GM12864 (cell line): ENCODE measurements at regions not wholly inside any gene's neighbourhood (a gene's known extent, or its start where the extent isn't known, plus 50 kb on each side); places are given as distances from the start of the nearest gene placed in this dataset.

Experiments
- DNase-seq: peaks from one replicate; pipeline ENCODE4 v3.0.0-alpha.2; 2011; ENCODE audit warnings: low read depth
- H3K4me3 ChIP-seq: 2 replicates; pipeline ENCODE4 v1.5.1; 2011; ENCODE audit warnings: mild to moderate bottlenecking, low read depth, low read length, control low read depth
- CTCF ChIP-seq: IDR thresholded peaks from 2 replicates; pipeline ENCODE4 v1.5.1; 2011; ENCODE audit warnings: low read depth, mild to moderate bottlenecking, moderate library complexity, low read length, control low read depth, inconsistent platforms; ENCODE audit errors: missing control alignments

- H3K4me3 ChIP-seq: no peak overlapping the region
- no peak for TF ChIP-seq CTCF
Measured at GRCh38 chr4:127080141-127080540, 552.6 kb upstream of the INTU start.

GRCh38 chr4:127081041-127081440 is 551.7 kb upstream of the INTU start:
- H3K4me3 ChIP-seq: no peak overlapping the region
- TF ChIP-seq CTCF: no peak
- no peak for DNase-seq

More at GRCh38 chr4:127080141-127080540, 552.6 kb upstream of the INTU start:
- DNase-seq: no peak

GRCh38 chr4:127082986-127083385 is 549.8 kb upstream of the INTU start:
- no peak overlapping the region for H3K4me3 ChIP-seq
- DNase-seq: no peak
- no peak for TF ChIP-seq CTCF

- no peak overlapping the region for H3K4me3 ChIP-seq
- DNase-seq: no peak
- TF ChIP-seq CTCF: no peak
Measured at GRCh38 chr4:127084666-127085065, 548.1 kb upstream of the INTU start.

GRCh38 chr4:127097061-127097460 is 535.7 kb upstream of the INTU start:
- H3K4me3 ChIP-seq: no peak overlapping the region
- no peak for TF ChIP-seq CTCF
- no peak for DNase-seq

GRCh38 chr4:127102361-127102760 is 530.4 kb upstream of the INTU start:
- TF ChIP-seq CTCF: no peak
- no peak overlapping the region for H3K4me3 ChIP-seq
- no peak for DNase-seq

GRCh38 chr4:127103681-127104115 is 529.1 kb upstream of the INTU start:
- no peak for DNase-seq
- TF ChIP-seq CTCF: no peak
- no peak overlapping the region for H3K4me3 ChIP-seq
